HEK293T (cell line): ENCODE measurements at regions not wholly inside any gene's neighbourhood (a gene's known extent, or its start where the extent isn't known, plus 50 kb on each side); places are given as distances from the start of the nearest gene placed in this dataset.

Source experiments
- BHLHE40 ChIP-seq: fragments of 450-650 bp; IDR thresholded peaks from 2 replicates; pipeline ENCODE4 v1.6.1; 2016; ENCODE audit warnings: mild to moderate bottlenecking, moderate library complexity, borderline replicate concordance
- ELF4 ChIP-seq: fragments of 450-650 bp; IDR thresholded peaks from 2 replicates; pipeline ENCODE4 v1.6.1; 2017; ENCODE audit warnings: antibody characterized with exemption
- FOXA1 ChIP-seq: fragments of 450-650 bp; IDR thresholded peaks from 2 replicates; pipeline ENCODE4 v1.6.1; 2016; ENCODE audit warnings: mild to moderate bottlenecking
- FOXK2 ChIP-seq: fragments of 450-650 bp; IDR thresholded peaks from 2 replicates; pipeline ENCODE4 v1.6.1; 2016; ENCODE audit warnings: mild to moderate bottlenecking
- FOXM1 ChIP-seq: fragments of 450-650 bp; IDR thresholded peaks from 2 replicates; pipeline ENCODE4 v1.6.1; 2017; ENCODE audit warnings: mild to moderate bottlenecking, borderline replicate concordance
- HDGF ChIP-seq: fragments of 450-650 bp; IDR thresholded peaks from 2 replicates; pipeline ENCODE4 v1.6.1; 2017; ENCODE audit warnings: antibody characterized with exemption, borderline replicate concordance
- L3MBTL2 ChIP-seq: fragments of 450-650 bp; conservative IDR thresholded peaks from 2 replicates; pipeline ENCODE4 v1.6.1; 2016; ENCODE audit warnings: mild to moderate bottlenecking
- LEF1 ChIP-seq: fragments of 450-650 bp; IDR thresholded peaks from 2 replicates; pipeline ENCODE4 v1.6.1; 2017; ENCODE audit warnings: mild to moderate bottlenecking, borderline replicate concordance
- SP1 ChIP-seq: fragments of 450-650 bp; IDR thresholded peaks from 2 replicates; pipeline ENCODE4 v1.6.1; 2017
- SUZ12 ChIP-seq: fragments of 450-650 bp; IDR thresholded peaks from 2 replicates; pipeline ENCODE4 v1.6.1; 2016; ENCODE audit warnings: mild to moderate bottlenecking
- TARDBP ChIP-seq: fragments of 450-650 bp; IDR thresholded peaks from 2 replicates; pipeline ENCODE4 v1.6.1; 2016
- ZNF384 ChIP-seq: fragments of 450-650 bp; IDR thresholded peaks from 2 replicates; pipeline ENCODE4 v1.6.1; 2016
- TF ChIP-seq, protein P1 (sequence below): fragments of 450-650 bp; IDR thresholded peaks from 2 replicates; pipeline ENCODE4 v1.6.1; 2016

DNA sequence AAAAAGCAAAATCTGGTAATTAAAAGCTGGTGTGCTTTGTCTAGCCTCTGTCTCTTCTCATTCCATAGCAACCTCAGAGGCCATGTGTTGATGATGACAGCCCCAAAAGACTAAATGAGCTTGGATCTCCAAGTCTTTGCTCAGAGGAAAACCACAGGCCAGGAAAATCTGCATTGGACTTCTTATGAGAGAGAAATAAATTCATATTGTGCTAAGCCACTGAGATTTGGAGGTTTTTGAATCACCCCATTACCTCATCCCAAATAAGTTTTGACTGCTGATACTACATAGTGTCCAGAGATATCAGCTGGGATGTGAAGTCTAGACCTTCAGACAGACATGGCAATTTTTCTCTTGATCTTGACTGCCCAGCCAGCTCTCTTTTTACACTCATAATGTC lies 178.6 kb upstream of the DIPK2B start:
- TF ChIP-seq FOXA1 (no peak), HDGF (no peak), ELF4 (no peak), BHLHE40 (no peak), SP1 (no peak), SUZ12 (no peak), FOXM1 (no peak), LEF1 (no peak), ZNF384 (no peak), TARDBP (no peak), FOXK2 (no peak), L3MBTL2 (no peak)
- TF ChIP-seq, protein P1, sequence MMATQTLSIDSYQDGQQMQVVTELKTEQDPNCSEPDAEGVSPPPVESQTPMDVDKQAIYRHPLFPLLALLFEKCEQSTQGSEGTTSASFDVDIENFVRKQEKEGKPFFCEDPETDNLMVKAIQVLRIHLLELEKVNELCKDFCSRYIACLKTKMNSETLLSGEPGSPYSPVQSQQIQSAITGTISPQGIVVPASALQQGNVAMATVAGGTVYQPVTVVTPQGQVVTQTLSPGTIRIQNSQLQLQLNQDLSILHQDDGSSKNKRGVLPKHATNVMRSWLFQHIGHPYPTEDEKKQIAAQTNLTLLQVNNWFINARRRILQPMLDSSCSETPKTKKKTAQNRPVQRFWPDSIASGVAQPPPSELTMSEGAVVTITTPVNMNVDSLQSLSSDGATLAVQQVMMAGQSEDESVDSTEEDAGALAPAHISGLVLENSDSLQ = no peak
